NCI-H2029 treated with DMSO at 0.1 percent for 48 hours (cell line): ENCODE measurements at regions not wholly inside any gene's neighbourhood (a gene's known extent, or its start where the extent isn't known, plus 50 kb on each side); places are given as distances from the start of the nearest gene placed in this dataset.
A peak's percentile ranks its signal among the peaks of the same experiment; 100 is the strongest.

Source experiments
- DNase-seq: peaks from one replicate; lab custom pipeline; 2025; lab: John Stamatoyannopoulos, UW

DNA sequence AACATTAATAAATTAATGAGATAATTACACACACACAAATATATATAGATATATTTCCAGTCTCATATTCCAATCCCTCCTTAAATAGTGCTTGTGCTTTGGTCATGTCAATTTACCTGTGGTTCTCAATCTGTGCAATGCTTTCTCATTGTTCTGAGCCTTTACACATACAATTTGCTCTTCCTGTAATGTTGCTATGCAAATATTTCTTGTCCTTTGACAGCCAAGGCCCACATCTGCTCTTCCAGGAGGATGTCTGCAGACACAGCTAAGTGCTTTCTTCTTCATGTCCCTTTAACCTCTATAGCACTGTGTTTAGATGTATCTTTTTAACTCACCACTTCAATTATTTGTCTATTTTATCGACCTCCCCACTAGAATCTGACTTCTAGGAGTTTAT, 67.3 kb upstream of the RAPGEF2 start:
- DNase-seq: no peak

DNA sequence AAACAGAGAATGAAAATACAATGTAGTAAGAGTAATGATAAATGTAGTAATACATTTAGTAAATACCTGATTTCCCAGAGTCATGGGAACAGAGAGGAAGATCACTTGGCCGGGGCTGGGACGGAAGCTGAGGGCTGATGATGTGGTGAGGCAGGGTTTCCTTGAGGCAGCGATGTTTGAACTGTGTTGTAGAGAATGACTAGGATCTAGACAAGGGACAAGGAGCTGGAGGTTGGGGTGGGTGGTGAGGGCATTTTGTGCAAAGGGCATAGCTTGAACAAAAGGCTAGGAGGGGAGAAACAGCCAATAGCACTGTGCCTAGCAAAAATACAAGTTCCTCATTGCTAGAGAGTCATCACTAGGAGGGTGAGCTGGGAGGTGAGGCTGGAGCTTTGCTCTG, 64.3 kb upstream of the RAPGEF2 start:
- no peak for DNase-seq

DNA sequence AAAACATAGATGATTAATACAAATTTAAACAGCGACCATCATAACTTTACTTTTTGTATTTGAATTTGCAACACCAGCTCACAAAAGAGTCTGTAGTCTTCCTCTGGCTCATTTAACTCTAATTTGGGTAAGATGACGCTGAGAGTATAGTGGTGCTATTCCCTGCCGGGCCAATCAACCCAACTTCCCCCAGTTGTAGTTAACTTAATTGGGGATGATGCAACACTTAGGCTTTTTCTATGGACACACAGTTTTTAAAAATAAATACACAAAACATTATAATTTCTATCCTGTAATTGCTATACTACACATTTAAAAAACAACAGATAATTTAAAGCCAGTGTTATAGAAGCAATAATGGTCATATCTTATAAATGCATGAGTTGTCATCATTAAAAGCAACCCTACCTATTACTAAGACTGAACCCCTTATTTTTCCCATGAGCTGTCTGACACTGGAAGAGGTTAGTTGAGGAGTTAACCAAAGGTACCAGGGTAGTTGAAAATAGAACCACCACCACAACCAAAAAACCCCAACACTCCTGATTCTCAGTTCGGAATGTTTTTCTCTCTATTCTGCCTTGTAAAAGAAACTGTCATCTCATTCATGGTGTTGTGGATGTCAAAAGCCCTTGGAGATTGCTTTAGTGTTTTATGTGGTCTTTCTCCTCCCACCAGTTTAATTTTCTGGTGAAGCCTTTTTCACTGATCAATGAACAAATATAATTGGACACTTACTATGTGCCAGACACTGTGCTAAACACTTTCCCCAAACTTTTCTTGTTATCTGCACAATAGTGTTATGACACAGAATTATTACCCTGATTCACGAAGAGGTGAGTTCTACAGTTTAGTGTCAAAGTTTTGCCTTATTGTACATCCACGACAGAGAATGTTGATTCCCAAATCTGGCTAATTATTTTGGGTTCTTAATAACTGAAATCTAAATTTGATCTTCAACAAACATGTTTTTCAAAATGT, 61.5 kb upstream of the RAPGEF2 start:
- DNase-seq: no peak

DNA sequence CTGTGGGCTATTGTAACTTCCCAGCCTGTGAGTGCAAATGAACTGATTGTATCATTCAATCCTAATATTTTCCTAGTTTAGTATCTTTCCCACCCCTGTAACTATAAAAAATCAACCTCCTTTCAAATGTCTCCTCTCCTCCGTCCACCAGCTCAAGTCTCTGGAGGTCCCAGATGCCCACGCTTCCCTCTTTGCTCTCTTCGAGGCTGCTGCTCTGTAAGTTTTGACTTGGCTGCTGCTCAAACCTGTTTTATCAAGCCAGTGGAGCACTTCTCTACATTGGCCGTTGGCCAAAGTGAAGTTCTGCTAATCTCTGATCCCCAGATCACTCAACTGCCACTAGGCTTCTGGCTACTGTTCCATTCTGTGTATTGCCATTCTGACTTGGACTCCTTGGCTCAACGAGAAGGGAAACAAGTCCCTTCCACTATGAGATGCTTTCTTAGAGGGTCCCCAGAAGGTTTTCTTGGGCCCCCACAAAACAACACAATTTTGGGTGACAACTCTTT, 60.7 kb upstream of the RAPGEF2 start:
- DNase-seq: no peak

DNA sequence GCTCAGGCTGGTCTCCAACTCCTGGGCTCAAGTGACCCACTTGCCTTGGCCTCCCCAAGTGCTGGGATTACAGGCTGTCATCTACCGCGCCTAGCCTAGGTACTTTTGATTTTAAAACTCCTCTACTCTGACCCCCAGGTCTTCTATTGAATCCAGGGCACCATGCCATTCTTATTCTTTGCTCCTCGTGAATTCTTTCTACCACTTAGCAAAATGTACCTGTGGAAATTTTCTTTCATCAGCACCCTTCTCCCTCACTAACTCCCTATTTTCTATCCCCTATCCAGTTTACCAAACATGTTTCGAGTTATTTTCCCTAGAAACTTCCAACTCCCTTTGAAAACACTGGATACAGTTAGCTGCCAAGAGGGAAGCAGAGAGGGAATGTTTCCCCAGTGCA, 60.0 kb upstream of the RAPGEF2 start:
- DNase-seq: no peak

DNA sequence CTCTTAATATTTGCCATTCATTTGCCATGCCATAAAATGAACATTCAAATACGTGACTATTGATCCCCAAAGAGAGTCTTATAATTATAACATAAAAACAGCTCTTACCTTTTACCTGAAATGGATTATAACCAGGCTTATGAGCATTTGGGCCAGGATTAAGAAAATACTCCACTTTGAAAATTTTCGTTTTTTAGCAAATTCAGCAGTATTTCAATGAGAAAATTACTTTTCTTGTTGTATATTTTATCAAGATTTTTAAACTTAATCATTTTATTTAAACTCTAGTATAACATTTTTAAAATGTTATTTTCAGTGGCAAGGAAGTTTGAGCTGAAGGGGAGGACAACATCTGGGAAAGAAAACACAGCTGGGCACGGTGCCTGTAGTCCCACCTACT, 59.0 kb upstream of the RAPGEF2 start:
- no peak for DNase-seq

DNA sequence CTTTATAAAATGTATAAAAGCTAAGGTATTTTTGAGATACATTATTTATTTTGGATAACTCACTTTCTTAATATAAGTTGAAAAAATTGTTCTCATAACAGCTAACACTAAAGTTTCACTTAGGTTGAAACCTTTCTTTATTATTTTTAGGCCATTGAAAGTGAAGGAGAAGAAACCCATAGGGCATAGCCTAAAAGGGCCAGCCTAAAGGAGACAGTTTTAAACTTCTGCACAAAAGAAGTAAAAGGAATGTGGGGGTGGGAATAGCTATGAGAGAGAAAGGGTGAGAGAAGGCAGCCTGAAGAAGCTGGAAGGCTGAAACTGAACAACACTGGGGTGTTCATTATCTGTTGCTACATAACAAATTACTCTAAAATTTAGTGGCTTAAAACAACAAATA, 57.6 kb upstream of the RAPGEF2 start:
- no peak for DNase-seq

DNA sequence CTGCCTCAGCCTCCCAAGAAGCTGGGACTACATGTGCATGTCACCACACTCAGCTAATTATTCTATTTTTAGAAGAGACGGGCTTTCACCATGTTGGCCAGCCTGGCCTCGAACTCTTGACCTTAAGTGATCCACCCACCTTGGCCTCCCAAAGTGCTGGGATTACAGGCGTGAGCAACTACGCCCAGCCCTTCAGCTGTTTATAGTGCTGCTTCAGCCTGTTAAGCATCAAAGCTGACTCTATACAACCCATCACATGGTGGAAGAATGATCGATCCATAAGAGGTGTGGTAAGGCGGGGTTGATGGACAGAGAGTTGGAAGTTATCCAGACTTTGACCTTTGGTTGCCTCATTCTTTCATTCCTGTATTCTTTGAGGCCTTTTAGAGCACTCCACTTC, 56.2 kb upstream of the RAPGEF2 start:
- DNase-seq: no peak

DNA sequence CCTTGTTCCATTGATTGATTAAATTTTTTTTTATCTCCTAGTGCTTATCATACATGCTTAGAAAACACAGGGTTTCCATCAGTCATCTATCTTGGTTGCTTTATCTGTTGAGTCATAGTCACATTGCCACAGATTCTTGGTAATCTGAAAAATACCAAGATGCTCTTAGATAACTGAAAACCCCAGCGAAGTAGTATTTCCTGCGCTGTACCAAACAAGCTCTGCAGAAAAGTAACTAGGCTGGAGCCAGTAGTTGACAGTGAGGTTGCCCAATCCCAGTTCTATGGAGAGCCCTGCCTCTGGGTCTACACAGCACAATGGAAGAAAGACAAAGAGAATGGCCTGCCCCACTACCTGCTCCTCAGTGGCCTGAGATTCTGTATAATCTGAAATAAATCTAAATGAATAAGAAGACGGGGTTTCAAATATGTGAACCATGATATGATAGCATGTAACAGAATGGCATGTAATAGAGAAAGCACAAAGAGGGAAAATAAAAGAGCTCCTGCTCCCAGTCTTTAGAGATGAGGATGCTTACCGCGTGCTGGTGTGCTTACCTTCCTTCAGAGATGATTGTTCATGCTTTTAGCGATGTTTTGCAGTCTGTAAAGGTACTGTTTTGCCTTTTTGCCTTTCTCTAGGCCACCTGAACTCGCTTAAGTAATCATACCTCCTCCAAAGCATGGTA, 55.3 kb upstream of the RAPGEF2 start:
- DNase-seq: no peak

DNA sequence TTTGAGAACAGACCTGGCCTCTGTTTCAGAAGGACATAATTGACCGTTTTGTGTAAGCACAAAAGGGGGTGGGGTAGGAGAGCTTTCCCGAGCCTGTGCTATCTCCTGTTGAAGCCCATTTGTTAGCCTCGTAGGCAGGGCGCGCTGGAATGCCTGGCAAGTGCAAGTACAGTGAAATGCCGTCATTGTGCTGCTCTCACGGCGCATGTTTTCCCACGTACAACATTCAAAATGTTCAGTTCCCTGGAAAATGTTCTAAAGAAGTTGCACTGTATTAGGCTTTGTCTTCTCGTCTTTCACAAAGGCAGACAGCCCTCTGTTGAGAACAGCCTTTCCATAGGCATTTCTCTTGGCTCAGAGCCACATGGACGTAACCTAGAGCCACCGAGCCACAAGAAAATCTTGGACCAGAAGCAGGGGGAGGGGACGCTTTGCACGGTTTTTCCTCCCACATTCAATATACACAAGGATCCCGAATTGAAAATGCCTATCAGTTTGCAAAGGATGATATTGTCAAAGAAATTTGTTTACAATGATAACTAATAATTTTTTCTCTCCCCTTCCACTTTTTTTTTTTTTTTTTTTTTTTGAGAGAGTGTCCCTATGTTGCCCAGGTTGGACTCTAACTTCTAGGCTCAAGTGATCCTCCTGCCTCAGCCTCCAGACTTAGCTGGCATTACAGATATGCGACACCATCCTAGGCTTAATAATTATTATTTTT, 54.6 kb upstream of the RAPGEF2 start:
- peak; percentile 68 for DNase-seq

DNA sequence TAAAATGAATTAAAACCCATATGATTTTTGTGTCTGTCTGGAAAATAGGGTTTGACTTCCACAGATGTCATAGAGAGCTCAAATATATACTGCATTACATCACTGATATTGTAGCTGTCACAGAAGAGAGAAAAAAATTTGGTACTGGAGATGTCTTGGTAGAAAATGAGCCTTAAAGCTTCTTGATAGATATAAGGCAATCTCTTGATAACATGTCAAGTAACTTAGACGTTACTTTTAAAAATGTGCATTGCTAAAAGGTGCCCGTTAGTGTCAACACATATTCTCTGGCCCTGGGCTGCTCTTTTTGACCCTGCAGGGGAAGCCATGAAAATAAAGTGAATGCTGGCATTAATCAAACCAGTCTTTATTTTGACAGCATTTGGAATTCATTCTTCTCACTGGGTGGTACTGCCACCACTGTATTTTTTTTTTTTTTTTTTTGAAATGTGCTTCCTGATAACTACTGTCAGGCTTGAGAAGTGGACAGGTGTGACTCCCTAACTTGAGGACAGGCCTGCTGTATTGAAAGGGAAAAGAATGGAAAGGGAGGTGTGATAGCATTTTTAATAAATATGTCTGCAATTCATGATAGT, 53.0 kb upstream of the RAPGEF2 start:
- DNase-seq: no peak

DNA sequence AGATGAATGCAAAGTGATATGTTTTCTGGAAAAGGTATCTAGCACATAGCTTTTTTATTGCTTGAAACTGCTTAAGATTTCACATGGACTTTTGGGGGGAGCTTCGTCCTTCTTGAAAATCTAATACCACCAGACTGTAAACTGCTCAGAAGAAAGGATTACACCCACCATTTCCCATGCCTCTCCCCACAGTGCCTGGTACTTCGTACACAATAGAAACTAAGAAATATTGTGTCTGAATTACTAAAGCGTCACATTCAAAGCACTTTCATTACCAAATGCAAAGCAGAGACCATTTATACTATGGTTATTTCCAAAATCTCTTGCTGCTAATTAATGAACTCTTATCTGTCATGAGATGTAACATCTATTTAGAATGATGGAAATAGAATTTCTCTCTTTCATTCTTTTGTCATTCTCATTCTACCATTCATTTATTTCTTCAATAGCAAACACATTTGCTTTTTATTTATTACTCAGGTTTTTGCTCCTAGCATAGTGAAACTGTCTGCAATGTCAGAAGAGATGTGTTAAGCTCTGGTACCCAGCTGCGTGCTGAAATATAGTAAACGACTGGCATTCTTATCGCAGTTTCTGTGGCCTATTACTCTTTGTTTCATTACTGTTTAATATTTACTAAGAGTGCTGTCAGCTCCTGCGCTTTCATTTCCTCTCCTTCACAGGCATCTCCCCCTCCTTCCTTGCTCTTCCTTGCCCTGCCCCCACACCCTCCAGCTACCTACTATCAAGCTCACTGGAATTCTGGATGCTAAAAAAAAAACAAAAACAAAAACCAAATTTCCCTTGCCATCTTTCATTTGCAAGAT, 51.4 kb upstream of the RAPGEF2 start:
- DNase-seq: no peak

DNA sequence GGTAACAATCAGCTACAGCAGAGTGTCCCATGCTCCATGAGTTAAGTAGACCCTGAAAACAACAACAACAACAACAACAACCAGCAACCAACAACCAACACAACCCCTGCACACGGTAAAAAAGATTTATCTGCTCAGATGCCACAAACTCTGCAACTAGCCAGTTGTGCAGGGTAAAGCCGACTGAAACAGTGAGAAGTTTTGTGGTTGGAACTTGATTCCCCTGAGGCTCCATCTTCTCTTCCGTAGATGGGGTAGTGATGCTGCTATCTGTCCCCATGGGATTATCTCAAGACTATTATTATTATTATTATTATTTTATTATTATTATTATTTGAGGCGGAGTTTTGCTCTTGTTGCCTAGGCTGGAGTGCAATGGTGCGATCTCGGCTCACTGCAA, 50.6 kb upstream of the RAPGEF2 start:
- DNase-seq: no peak
